OCI-LY1 (cell line): ENCODE measurements at regions not wholly inside any gene's neighbourhood (a gene's known extent, or its start where the extent isn't known, plus 50 kb on each side); places are given as distances from the start of the nearest gene placed in this dataset.

Experiments used
- CTCF ChIP-seq: fragments of 200-600 bp; sonication (generic), shearing (Covaris generic); IDR thresholded peaks from 2 replicates; pipeline ENCODE4 v1.5.1; 2017; ENCODE audit warnings: mild to moderate bottlenecking, antibody characterized with exemption, low read length, moderate library complexity, mixed read lengths
- EZH2 ChIP-seq: fragments of 200-600 bp; sonication (generic), shearing (Covaris generic); IDR thresholded peaks from 2 replicates; pipeline ENCODE4 v1.8.0; 2017; ENCODE audit warnings: borderline replicate concordance, mixed run types, mild to moderate bottlenecking, antibody characterized with exemption, low read length, moderate library complexity, mixed read lengths

DNA sequence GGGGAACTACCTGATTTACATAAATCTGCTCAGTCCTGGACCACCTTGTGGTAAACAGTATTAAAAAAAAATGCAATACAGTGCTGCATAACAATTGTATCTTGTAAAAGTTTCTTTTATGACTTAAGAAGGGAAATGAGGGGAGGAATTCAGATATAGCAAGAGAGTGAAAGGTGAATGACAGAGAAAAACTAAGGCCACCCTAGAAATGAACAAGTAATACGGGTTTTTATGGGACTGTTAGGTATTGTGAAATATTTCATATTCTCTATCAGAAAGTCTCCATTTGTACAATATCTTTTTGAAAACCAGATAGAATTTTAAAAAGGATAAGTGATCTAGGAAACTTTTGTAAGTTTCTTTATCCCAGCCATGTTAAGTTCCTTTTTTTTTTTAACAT, 69.7 kb upstream of the NOCT start:
- TF ChIP-seq CTCF = no peak
- TF ChIP-seq EZH2 = no peak
